ENCODE measurements at regions not wholly inside any gene's neighbourhood (a gene's known extent, or its start where the extent isn't known, plus 50 kb on each side); places are given as distances from the start of the nearest gene placed in this dataset.

DNA sequence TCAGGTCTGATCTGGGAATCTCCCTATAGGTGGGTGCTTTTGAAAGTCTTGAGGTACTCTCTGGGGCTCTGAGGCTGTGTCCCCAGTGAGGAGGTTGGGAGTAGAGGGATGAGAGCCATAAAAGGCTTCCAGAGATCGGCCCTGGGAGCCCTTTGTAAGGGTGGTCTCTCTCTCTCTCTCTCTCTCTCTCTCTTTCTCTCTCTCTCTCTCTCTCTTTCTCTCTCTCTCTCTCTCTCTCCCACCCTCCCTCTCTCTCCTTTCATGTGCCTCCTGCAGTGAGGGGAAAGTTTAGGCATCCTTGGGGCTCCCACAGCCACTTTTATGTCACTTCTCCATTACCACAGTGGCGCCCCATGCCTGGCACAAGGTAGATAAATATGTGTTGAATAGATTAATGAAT lies 271.3 kb upstream of the N4BP1 start:
- Histone ChIP-seq H3K9me2 (replicated peaks; ENCODE audit: control insufficient read depth, low read length) (no peaks in the 10 kb centered on the region), H3K4me1 (ENCODE audit: control insufficient read depth, low read length) (no peaks in the 10 kb centered on the region), H3K27ac (ENCODE audit: low read depth, low read length) (no peak overlapping the region), H3K36me3 (ENCODE audit: control insufficient read depth, low read length) (no peaks in the 10 kb centered on the region), H3K4me2 (ENCODE audit: low read length) (no peak overlapping the region), H4K20me1 (ENCODE audit: control insufficient read depth, insufficient read depth, low read depth, low read length) (no peaks in the 10 kb centered on the region), H3F3A (ENCODE audit: control insufficient read depth, insufficient read depth) (no peaks in the 10 kb centered on the region), H3K27me3 (ENCODE audit: control insufficient read depth, low read length) (no peaks in the 10 kb centered on the region), H3K9me3 (ENCODE audit: control insufficient read depth, insufficient read depth, low read length) (no peaks in the 10 kb centered on the region), H3K79me2 (ENCODE audit: control insufficient read depth, low read length) (no peaks in the 10 kb centered on the region), H3K4me3 (ENCODE audit: low read length) (no peak overlapping the region)
- TF ChIP-seq EZH2phosphoT487 (IDR thresholded peaks at IDR 0.05; ENCODE audit: borderline replicate concordance, low read length) (no peak), CTCF (IDR thresholded peaks at IDR 0.05; ENCODE audit: low read depth, low read length, poor library complexity, severe bottlenecking) (no peak)

DNA sequence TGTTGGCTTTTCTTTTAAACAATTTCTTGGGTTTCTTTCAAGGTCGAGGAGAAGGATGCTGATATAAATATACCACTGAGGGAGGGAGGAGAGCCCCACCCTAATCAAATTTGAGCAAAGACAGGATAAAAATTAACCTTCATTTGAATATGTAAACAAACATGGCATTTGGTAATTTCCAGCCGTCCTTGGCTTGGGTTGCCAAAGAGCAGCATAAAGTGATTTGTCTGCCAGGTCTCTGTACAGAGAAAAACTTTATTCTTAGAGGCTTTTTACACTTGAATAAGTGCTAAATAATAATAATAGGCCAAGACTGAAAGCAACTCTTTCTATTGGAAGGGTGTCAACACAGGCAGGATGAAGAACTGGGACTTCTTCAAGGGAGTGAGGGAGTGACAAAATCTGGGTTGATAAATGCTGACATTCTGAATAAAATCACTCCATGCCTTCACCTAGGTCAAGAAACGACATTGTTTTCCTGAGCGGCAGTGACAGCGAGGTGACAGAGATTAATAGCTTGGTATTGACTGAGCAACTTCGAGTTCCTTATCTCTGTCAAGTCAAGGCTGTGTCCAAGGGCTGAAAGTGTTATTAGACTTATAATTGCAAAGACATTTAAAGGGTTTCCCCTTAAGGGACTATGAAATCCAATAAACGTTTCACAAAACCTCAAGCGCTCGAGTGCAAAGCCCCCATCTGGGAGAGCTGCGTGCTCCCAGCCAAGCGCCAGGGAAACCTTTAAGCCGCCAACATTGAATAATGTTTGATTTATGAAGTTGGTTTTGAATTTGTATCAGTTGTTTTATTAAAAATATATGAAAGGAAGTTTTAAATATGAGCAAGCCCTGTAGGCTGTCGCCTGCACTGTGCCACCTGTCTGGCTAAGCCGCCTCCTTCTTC lies 269.5 kb upstream of the N4BP1 start:
- Histone ChIP-seq H3K4me3 (ENCODE audit: low read length) (no peak overlapping the region), H3K9me2 (replicated peaks; ENCODE audit: control insufficient read depth, low read length) (no peaks in the 10 kb centered on the region), H4K20me1 (ENCODE audit: control insufficient read depth, insufficient read depth, low read depth, low read length) (no peaks in the 10 kb centered on the region), H3K79me2 (ENCODE audit: control insufficient read depth, low read length) (no peaks in the 10 kb centered on the region), H3K27me3 (ENCODE audit: control insufficient read depth, low read length) (no peaks in the 10 kb centered on the region), H3K27ac (ENCODE audit: low read depth, low read length) (no peak overlapping the region), H3K36me3 (ENCODE audit: control insufficient read depth, low read length) (no peaks in the 10 kb centered on the region), H3F3A (ENCODE audit: control insufficient read depth, insufficient read depth) (no peaks in the 10 kb centered on the region), H3K9me3 (ENCODE audit: control insufficient read depth, insufficient read depth, low read length) (no peaks in the 10 kb centered on the region), H3K4me2 (ENCODE audit: low read length) (no peak overlapping the region), H3K4me1 (ENCODE audit: control insufficient read depth, low read length) (no peaks in the 10 kb centered on the region)
- TF ChIP-seq CTCF (IDR thresholded peaks at IDR 0.05; ENCODE audit: low read depth, low read length, poor library complexity, severe bottlenecking) (no peak), EZH2phosphoT487 (IDR thresholded peaks at IDR 0.05; ENCODE audit: borderline replicate concordance, low read length) (no peak)

GRCh38 chr16:48877946-48878345 lies 268.0 kb upstream of the N4BP1 start:
- Histone ChIP-seq H3K4me1 (ENCODE audit: control insufficient read depth, low read length) (no peaks in the 10 kb centered on the region), H3K4me3 (ENCODE audit: low read length) (no peak overlapping the region), H3K27ac (ENCODE audit: low read depth, low read length) (no peak overlapping the region), H3K27me3 (ENCODE audit: control insufficient read depth, low read length) (no peaks in the 10 kb centered on the region), H3K9me2 (replicated peaks; ENCODE audit: control insufficient read depth, low read length) (no peaks in the 10 kb centered on the region), H3K4me2 (ENCODE audit: low read length) (no peak overlapping the region), H3F3A (ENCODE audit: control insufficient read depth, insufficient read depth) (no peaks in the 10 kb centered on the region), H4K20me1 (ENCODE audit: control insufficient read depth, insufficient read depth, low read depth, low read length) (no peaks in the 10 kb centered on the region), H3K36me3 (ENCODE audit: control insufficient read depth, low read length) (no peaks in the 10 kb centered on the region), H3K79me2 (ENCODE audit: control insufficient read depth, low read length) (no peaks in the 10 kb centered on the region), H3K9me3 (ENCODE audit: control insufficient read depth, insufficient read depth, low read length) (no peaks in the 10 kb centered on the region)
- TF ChIP-seq CTCF (IDR thresholded peaks at IDR 0.05; ENCODE audit: low read depth, low read length, poor library complexity, severe bottlenecking) = no peak
- no peak for TF ChIP-seq EZH2phosphoT487 (IDR thresholded peaks at IDR 0.05; ENCODE audit: borderline replicate concordance, low read length)
